Astrocyte (in vitro differentiated cells and primary cell): ENCODE measurements at regions not wholly inside any gene's neighbourhood (a gene's known extent, or its start where the extent isn't known, plus 50 kb on each side); places are given as distances from the start of the nearest gene placed in this dataset.
A peak's percentile ranks its signal among the peaks of the same experiment; 100 is the strongest.

Experiments
- DNase-seq: peaks from one replicate; pipeline ENCODE4 v3.0.0-alpha.2; 2010; ENCODE audit warnings: low read depth
- FAIRE-seq: peaks from 2 replicates; lab custom pipeline; 2011; peaks lifted over from hg19 to GRCh38; lab: Jason Lieb, UNC
- H2AFZ ChIP-seq: 2 replicates; pipeline ENCODE4 v1.6.0; 2012; ENCODE audit warnings: low read depth, low read length, inconsistent platforms
- H3K27ac ChIP-seq: 2 replicates; pipeline ENCODE4 v1.5.1; 2011; ENCODE audit warnings: low read depth, low read length, inconsistent platforms
- H3K27me3 ChIP-seq: 2 replicates; pipeline ENCODE4 v1.6.0; 2011; ENCODE audit warnings: low read length, inconsistent platforms; ENCODE audit not compliant: insufficient read depth
- H3K36me3 ChIP-seq: 2 replicates; pipeline ENCODE4 v1.5.1; 2011; ENCODE audit warnings: low read length, inconsistent platforms; ENCODE audit not compliant: insufficient read depth
- H3K4me1 ChIP-seq: 2 replicates; pipeline ENCODE4 v1.5.1; 2011; ENCODE audit warnings: low read length, inconsistent platforms; ENCODE audit not compliant: insufficient read depth
- H3K4me2 ChIP-seq: 2 replicates; pipeline ENCODE4 v1.6.0; 2012; ENCODE audit warnings: low read length, inconsistent platforms
- H3K4me3 ChIP-seq: 2 replicates; pipeline ENCODE4 v1.5.1; 2011; ENCODE audit warnings: low read depth, mild to moderate bottlenecking, low read length, inconsistent platforms; ENCODE audit not compliant: insufficient read depth
- H3K79me2 ChIP-seq: 2 replicates; pipeline ENCODE4 v1.6.0; 2012; ENCODE audit warnings: mild to moderate bottlenecking, low read length, inconsistent platforms; ENCODE audit not compliant: insufficient read depth
- H3K9ac ChIP-seq: 2 replicates; pipeline ENCODE4 v1.6.0; 2012; ENCODE audit warnings: mild to moderate bottlenecking, low read length, inconsistent platforms
- H3K9me3 ChIP-seq: 2 replicates; pipeline ENCODE4 v1.5.1; 2012; ENCODE audit warnings: low read depth, mild to moderate bottlenecking, low read length, inconsistent platforms; ENCODE audit not compliant: insufficient read depth
- H4K20me1 ChIP-seq: 2 replicates; pipeline ENCODE4 v1.6.0; 2012; ENCODE audit warnings: low read length, inconsistent platforms; ENCODE audit not compliant: insufficient read depth
- H3K27ac Mint-ChIP-seq: one replicate; pipeline ENCODE4 v1.8.0; 2021; ENCODE audit warnings: mild to moderate bottlenecking, mixed read lengths; ENCODE audit not compliant: unreplicated experiment
- H3K27me3 Mint-ChIP-seq: one replicate; pipeline ENCODE4 v1.8.0; 2021; ENCODE audit warnings: low read depth, mixed read lengths; ENCODE audit not compliant: unreplicated experiment
- H3K36me3 Mint-ChIP-seq: one replicate; pipeline ENCODE4 v1.8.0; 2021; ENCODE audit warnings: low read depth, mixed read lengths; ENCODE audit not compliant: unreplicated experiment
- H3K4me1 Mint-ChIP-seq: one replicate; pipeline ENCODE4 v1.8.0; 2021; ENCODE audit warnings: low read depth, mixed read lengths; ENCODE audit not compliant: unreplicated experiment
- H3K4me3 Mint-ChIP-seq: one replicate; pipeline ENCODE4 v1.8.0; 2021; ENCODE audit warnings: mild to moderate bottlenecking, moderate library complexity, mixed read lengths; ENCODE audit not compliant: unreplicated experiment
- H3K9me3 Mint-ChIP-seq: one replicate; pipeline ENCODE4 v1.8.0; 2021; ENCODE audit warnings: mild to moderate bottlenecking, mixed read lengths; ENCODE audit not compliant: unreplicated experiment
- CTCF ChIP-seq: IDR thresholded peaks from 2 replicates; pipeline ENCODE4 v1.5.1; 2011; ENCODE audit warnings: low read depth, mild to moderate bottlenecking, inconsistent platforms, low read length, moderate library complexity; ENCODE audit not compliant: insufficient read depth
- EZH2 ChIP-seq: IDR thresholded peaks from 2 replicates; pipeline ENCODE4 v1.6.1; 2012; ENCODE audit warnings: mild to moderate bottlenecking, low read length, inconsistent platforms; ENCODE audit not compliant: insufficient read depth

DNA sequence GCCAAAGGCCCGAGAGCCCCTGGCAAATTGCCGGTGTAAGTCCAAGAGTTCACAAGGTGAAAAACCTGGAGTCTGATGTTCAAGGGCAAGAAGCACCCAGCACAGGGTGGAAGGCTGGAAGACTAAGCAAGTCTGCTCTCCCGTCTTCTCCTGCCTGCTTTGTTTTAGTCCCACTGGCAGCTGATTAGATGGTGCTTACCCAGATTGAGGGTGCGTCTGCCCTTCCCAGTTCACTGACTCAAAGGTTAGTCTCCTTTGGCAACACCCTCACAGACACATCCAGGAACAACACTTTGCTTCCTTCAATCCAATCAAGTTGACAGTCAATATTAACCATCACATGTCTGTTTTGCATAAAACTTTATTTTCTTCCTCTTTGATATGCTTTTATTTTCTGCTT is 157.4 kb downstream of the HS3ST1 start:
- Histone ChIP-seq H3K4me3 (no peak overlapping the region), H3K4me2 (no peak overlapping the region), H3K27me3 (no peaks in the 10 kb centered on the region), H3K4me1 (no peaks in the 10 kb centered on the region), H4K20me1 (no peaks in the 10 kb centered on the region), H3K27ac (no peak overlapping the region), H3K9ac (no peak overlapping the region), H3K79me2 (no peaks in the 10 kb centered on the region), H2AFZ (no peak overlapping the region), H3K36me3 (no peaks in the 10 kb centered on the region), H3K9me3 (no peaks in the 10 kb centered on the region)
- FAIRE-seq (no peak), DNase-seq (no peak)
- H3K4me1 Mint-ChIP-seq, result no peaks in the 10 kb centered on the region
- no peak overlapping the region for H3K4me3 Mint-ChIP-seq
- TF ChIP-seq EZH2, result no peak
- no peak for TF ChIP-seq CTCF
- H3K36me3 Mint-ChIP-seq, result no peaks in the 10 kb centered on the region
- no peak overlapping the region for H3K27ac Mint-ChIP-seq
- no peaks in the 10 kb centered on the region for H3K9me3 Mint-ChIP-seq
- peaks cover 2% of the 10 kb centered on the region for H3K27me3 Mint-ChIP-seq

DNA sequence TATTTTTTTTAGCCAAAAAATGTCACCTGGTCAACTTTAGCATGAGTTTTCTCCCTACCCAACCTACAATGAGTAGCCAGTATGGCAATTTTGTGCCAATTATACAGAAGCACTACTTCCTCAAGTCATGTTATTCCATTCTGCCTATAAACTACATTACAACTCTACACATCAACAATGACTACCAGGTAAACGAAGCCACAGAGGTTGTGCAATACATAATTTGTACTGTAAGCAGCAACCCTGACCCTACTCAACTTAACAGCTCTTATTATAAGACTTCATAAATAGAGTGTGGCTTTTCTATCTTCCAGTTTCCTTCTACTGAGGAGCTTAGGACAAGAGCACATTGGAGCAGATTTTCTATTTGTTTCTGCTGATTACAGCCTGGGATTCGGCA is 160.5 kb downstream of the HS3ST1 start:
- Histone ChIP-seq H2AFZ (no peak overlapping the region), H3K36me3 (no peaks in the 10 kb centered on the region), H3K9ac (no peak overlapping the region), H3K4me3 (no peak overlapping the region), H3K27me3 (no peaks in the 10 kb centered on the region), H3K4me1 (no peaks in the 10 kb centered on the region), H3K4me2 (no peak overlapping the region), H4K20me1 (no peaks in the 10 kb centered on the region), H3K27ac (no peak overlapping the region), H3K79me2 (no peaks in the 10 kb centered on the region), H3K9me3 (no peaks in the 10 kb centered on the region)
- Mint-ChIP-seq H3K9me3 (no peaks in the 10 kb centered on the region), H3K4me1 (peaks cover 4% of the 10 kb centered on the region), H3K36me3 (no peaks in the 10 kb centered on the region), H3K27me3 (peaks cover 2% of the 10 kb centered on the region), H3K27ac (no peak overlapping the region), H3K4me3 (no peak overlapping the region)
- TF ChIP-seq EZH2, result no peak
- no peak for TF ChIP-seq CTCF
- DNase-seq, result no peak
- no peak for FAIRE-seq

GRCh38 chr4:11264841-11265240 is 163.9 kb downstream of the HS3ST1 start:
- Histone ChIP-seq H4K20me1 (no peaks in the 10 kb centered on the region), H3K4me3 (no peak overlapping the region), H3K27me3 (no peaks in the 10 kb centered on the region), H3K36me3 (no peaks in the 10 kb centered on the region), H3K4me2 (no peak overlapping the region), H3K79me2 (no peaks in the 10 kb centered on the region), H3K4me1 (no peaks in the 10 kb centered on the region), H3K9me3 (peaks cover 3% of the 10 kb centered on the region), H3K9ac (no peak overlapping the region), H2AFZ (no peak overlapping the region), H3K27ac (no peak overlapping the region)
- DNase-seq, result peak; percentile 42
- Mint-ChIP-seq H3K27me3 (no peaks in the 10 kb centered on the region), H3K27ac (no peak overlapping the region), H3K4me3 (no peak overlapping the region), H3K9me3 (no peaks in the 10 kb centered on the region), H3K4me1 (peaks cover 7% of the 10 kb centered on the region), H3K36me3 (no peaks in the 10 kb centered on the region)
- TF ChIP-seq EZH2, result no peak
- TF ChIP-seq CTCF, result no peak
- FAIRE-seq, result no peak
